NCI-H2107 treated with DMSO at 0.1 percent for 48 hours (cell line): ENCODE measurements at regions not wholly inside any gene's neighbourhood (a gene's known extent, or its start where the extent isn't known, plus 50 kb on each side); places are given as distances from the start of the nearest gene placed in this dataset.

Source experiments
- DNase-seq: peaks from one replicate; lab custom pipeline; 2025; ENCODE audit not compliant: unreplicated experiment; lab: John Stamatoyannopoulos, UW

DNA sequence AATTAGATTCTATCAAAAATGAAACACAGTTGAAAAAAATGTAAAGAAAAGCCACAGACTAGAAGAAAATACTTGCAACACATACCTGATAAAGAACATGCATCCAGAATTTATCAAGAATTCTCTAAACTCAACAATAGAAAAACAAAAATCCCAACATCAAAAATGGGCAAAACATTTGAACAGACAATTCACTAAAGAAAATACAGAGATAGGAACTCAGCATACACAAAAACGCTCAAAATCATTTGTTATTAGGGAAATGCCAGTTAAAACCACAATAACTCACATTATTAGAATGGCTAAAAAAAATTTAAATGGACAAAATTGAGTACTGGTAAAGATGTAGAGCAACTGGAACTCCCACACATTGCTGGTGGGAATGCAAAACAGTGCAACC is 311.0 kb upstream of the PRDM1 start:
- DNase-seq: no peak

DNA sequence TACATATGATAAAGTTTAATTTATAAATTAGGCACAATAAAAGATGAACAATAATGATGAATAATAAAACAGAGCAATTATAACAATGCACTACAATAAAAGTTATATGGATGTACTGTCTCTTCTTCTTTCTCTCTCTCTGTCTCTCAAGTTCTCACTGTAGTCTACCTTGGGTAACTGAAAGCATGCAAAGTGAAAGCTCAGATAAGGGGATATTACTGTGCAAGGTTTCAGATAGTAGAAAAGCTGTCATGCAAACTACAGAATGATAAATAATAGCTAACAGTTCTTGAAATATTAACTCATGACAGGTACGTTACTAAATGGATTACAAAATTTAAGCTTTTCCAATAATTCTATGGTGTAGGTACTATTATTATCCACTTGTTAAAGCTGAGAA is 311.9 kb upstream of the PRDM1 start:
- no peak for DNase-seq

DNA sequence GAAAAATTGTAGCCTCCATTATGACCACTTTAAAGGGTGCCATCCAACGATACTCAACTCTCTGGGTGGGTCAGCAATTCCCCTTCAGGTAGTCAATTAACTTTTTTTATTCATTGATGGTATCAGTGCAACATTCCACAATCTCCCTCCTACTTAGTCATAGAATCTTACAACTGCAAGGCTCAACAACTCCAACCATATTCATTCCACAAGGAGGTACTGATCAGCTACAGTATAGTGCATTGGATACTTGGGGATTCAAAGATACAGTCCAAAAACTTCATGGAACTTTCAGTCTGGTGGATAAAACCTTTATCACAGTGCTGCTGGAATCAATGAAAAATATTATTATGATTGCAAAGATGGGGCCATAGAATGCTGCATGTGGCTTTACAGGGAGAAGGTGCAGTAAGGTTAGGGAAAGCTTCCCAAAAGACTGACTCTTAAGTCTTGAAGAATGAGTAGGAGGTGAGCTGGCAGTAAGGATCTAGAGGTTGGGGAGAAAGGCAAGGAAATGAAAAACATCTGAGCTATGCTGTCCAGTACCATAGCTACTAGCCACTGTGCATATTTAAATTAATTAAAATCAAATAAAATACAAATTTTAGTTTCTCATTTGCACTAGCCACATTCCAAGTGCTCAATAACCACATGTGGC is 314.7 kb upstream of the PRDM1 start:
- DNase-seq: no peak

DNA sequence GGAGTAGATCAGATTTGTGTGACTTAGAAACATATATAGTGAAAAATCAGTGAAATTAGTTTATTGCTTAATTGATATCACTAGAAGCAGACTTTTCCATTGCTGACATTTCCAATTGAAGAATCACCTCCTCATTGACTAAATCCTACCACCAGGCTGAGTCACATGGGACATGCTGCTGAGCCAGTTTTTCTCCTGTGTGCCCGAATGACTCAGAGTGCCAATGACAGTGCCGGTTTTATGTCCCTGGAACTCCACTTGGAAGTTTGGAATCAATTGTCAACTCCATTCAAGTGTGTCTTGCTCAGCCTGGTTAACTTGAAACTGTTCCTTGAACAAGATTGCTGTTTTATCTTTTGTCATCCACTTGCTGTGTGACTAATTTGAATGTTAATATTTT is 316.1 kb upstream of the PRDM1 start:
- no peak for DNase-seq

DNA sequence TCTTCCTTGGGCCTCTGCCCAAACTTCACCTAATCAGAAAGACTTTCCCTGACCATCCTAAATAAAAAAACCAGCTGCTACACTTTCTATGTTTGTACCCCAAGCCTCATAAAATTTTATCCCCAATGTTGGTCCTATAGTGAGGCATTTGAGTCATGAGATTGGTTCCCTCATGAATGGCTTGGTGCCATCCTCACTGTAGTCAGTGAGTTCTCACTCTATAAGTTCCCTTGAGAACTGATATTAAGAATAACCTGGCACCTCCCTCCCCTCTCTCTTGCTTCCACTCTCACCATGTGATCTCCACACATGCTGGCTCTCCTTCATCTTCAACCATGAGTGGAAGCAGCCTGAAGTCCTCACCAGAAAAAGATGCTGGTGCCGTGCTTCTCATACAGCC is 316.9 kb upstream of the PRDM1 start:
- no peak for DNase-seq

DNA sequence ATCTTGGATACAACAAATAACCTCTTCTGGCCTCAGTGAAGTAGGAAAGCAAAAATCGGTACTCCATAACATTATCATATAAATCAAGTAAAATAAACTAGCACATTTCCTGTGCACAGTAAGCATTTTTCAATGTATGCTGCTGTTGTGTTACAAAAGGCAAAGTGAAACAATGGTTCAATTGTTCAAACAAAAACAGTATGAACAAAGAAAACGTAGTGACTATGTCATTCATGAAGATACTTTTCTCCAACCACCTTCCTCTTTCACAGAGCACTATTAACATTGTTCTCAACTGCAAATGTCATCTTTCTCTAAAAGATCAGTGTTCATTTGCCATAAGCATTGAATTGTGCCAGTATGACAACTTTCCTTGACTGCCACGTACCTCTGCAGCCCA is 318.6 kb upstream of the PRDM1 start:
- no peak for DNase-seq

DNA sequence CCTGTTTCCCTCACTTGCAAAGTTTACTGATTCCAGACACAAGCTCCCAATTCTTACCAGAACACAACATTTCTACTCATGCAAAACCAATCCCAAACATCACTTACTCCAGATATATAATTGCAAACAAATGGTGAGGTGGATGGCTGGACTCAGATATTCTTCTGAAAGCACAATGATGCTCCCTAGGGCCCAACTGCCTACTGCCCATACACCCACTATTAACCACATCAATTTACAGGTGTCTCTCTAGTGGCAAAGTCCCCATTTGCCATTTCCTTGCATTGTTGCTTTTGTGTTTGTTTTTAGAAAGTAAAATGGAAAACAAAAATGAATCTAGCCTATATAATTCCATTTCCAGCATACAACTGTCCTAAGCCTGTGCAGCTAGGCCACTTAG is 320.9 kb upstream of the PRDM1 start:
- DNase-seq: no peak

DNA sequence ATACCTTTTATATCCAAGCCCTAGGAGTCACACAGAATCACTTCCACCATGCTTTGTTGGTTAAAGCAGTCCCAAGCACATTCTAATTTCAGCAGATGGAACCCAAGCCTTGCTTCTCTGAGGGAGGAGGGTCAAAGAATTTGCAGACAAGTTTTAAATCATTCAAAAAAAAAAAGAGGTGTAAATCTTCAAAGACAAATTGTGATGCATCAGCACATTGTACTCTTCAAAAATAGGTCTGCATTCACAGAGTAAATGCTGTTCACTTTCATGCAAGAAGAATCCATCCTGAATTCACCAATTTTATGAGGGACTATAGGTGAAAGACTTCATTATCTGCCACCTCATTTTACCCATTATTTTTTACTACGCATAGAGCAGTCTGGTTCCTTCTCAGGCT is 321.8 kb upstream of the PRDM1 start:
- no peak for DNase-seq

DNA sequence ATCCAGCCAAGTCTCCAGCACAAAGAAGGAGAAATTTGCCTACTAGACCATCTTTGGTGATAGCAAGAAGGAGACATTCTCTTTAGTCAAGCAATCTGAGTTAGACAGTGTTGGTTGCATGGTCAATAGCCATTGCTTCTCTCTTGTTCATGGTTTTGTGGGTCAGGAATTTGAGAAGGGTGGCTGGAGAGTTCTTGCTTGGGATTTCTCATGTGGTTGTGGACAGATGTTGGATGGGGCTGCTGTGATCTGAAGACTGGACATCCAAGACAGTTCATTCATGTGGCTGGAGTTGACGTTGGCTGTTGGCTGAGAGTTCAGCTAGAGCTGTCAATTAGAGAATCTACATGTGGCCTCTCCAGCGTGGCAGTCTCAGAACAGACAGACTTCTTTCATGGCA is 322.3 kb upstream of the PRDM1 start:
- no peak for DNase-seq

DNA sequence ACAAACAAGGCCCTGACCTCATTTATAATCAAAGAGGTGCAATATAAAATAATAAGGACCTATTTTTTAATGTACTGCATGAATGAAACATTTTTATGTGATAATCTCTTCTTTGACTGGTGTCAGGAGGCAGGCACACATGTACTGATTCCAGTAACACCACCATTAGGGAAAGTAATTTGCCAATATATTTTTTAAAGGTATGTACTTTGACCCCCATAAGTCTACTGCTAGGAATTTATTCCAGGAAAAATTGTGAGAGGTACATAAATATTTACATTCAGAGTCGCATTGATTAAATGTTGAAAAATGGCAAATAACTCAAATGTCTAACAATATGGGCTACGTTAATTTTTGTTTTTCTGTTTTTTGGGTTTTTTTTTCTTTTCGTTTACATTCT is 325.4 kb upstream of the PRDM1 start:
- DNase-seq: no peak

DNA sequence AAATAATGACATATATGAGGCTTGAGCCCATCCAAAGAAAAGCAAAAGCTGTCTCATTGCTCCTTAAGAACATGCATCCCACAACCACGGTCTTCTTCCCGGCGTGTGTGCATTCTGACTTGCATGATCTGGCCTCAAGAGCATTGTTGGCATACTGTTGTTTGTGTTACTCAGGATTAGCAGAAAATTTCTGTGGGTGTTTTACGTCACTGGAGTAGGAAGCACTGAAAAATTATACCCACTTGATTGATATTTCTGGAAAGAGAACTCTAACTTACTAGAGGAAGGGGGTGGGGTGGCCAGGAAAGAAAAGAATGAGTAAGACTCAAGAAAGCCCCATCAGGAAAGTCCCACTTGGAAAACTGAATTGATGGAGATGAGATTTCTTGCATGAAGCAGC is 326.2 kb upstream of the PRDM1 start:
- DNase-seq: no peak

DNA sequence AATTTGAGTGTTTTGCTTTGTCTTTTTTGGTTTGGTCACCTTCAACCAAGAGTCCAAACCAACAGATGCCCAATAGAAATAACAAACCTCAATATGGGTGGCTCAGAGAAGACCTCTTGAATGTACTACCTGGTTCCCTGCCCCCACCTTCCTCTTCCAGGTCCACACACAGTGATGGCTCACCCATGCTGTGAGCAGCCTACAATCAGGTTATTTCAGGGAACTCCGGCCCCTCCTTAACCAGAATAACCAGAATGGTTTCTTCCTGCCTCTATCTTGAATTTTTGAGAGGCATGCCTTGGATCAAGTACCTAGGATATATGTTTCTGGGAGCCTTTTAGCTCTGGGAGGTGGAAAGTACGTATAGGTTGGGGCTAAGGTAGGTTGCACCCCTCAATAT is 327.1 kb upstream of the PRDM1 start:
- no peak for DNase-seq

DNA sequence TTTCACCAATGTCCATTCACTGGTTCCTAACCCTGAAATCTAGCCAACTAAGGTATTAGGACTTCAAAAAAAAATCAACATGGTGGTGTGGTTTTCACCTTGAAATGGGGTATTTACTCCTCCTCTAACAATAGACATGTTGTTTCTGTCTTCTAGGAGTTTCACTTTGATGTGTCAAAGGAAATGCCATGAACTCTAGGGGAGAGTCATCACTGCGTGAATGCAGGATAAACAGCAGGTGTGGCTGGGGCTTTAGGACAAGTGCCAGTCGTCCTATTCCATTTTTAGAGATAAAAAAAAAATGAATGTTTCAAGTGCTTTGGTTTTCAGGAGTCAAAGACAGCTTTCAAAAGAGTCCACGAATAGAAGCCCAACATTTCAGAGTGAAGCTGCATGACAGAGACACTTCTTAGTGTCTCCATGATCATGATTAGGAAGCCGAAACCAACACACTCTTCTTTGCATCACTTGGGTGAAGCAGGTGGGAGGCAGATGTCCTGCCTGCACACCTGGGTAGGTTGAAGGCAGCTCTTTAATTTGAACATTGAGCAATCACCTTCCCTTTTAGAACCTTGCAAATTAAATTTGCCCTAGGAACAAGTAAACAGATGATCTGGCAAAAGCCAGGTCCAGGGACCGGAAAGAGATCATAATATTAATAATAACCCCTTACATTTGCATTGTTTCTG is 328.5 kb upstream of the PRDM1 start:
- DNase-seq: peak; percentile 69

DNA sequence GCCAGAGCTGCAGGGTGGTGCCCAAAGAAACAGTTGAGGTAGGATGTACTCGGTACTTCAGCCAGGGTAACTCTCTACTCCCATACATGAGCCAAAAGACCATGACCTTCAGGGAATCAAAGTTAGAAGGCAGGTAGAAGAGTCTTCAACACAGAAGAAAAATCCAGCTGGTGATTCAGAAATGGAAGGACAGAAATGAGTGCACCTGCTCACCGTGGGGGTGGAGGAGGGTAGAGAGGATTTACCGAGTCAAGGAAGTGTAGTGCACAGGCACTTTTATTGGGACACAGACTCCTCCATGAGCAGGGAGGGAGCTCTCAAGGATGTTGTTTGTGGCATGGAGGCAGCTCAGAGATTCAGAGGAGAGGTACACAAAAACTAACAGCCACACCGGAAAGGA is 330.3 kb upstream of the PRDM1 start:
- DNase-seq: no peak

DNA sequence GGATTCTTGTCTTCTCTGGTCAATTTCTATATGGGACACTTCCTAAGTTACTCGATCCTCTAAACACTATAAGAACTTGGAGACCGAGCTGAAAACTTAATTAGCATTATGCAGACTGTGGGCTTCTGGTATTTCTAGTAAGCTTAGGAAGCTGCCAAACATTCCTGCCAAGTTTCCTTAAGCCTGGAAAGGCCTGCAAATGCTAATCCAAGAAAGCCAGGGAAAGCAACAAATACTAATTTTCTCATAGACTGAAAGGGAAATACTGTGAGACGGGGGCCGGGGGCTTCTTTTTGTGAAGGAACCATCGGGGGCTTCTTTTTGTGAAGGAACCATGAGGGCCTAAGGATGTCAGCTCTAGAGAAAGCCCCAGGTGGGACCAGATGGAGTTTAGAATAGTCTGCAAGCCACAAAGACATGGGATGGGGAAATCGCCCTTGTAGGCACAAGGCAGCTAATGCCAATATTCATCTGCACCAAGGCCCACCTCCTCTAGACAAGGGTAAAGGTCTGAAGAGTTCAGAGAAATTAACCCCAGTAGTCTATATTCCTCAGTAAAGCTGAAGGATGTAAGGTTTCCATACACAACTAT is 332.4 kb upstream of the PRDM1 start:
- no peak for DNase-seq

DNA sequence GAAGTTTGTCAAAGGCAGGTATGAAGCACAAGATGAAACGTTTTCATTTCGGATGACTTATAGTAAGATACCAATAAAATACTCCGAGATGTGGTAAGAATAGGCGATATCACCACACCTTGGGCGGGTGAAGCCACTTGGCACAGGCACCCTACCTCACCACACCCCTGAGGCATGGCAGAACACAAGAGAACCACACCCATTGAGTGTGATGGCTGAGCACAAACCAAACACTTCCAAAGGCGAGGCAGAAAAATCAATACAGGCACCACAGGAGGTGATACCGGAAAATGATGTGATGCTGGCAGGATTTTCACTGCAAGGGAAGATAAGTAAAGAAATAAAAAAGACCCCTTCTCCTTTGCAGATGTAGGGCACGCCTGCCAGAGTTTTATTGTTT is 332.9 kb upstream of the PRDM1 start:
- DNase-seq: peak; percentile 83

DNA sequence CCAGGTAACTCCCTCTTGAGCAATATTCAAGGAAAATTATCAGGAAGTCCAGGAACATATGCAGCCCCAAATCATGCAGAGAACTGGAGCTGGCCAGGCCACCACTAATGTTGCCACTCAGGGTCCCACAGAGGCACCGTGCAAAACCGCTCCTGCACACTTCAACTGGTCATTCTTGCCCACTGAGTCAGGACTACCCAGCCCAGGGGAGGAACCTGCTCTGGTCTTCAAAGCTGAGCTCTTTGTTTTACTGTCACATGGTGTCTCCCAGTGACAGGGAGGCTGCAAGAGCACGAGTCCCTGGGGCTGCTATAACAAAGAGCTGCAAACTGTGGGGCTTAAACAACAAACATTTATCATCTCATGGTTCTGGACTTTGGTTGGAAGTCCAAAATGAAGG is 336.0 kb upstream of the PRDM1 start:
- no peak for DNase-seq

DNA sequence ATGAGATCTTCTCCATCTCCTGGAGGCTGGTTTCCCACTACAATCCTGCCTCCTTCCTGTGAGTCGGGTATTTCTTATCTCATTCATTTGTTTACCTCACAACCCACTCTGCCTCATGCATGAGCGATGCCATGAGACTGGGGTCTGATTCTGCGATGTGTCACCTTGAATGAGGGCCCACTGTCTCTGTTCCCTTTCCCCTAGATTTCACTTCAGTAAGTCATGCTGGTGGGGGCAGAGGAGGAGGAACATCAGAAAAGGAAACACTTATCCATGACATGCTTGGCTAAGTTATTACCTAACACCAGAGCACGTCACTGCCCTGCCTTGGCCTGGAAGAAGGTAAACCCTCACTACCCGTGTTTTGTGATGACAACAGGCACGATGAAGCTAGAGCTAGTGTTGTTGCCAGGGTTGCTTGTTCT is 337.4 kb upstream of the PRDM1 start:
- DNase-seq: no peak

DNA sequence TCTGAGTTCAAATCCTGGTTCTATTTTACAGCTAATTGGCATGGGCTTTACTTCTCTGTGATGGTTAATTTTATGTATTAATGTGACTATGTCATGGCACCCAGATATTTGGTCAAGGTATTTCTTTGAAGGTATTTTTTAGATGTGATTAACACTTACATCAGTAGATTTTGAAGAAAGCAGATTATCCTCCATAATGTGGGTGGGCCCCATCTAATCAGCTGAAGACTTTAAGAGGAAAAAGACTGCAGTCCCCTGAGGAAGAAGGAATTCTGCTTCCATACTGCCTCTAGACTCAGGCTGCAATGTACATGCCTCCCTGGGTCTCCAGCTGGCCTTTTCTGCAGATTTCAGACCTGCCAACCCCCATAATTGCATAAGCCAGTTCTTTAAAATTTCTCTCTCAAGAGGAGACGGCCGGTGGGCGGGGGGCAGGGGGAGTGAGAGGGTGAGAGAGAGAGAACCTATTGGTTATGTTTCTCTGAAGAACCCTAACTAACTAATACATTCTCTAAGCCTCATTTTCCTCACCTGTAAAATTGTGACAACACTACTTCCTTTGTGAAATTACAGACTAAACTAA is 338.2 kb upstream of the PRDM1 start:
- DNase-seq: no peak

DNA sequence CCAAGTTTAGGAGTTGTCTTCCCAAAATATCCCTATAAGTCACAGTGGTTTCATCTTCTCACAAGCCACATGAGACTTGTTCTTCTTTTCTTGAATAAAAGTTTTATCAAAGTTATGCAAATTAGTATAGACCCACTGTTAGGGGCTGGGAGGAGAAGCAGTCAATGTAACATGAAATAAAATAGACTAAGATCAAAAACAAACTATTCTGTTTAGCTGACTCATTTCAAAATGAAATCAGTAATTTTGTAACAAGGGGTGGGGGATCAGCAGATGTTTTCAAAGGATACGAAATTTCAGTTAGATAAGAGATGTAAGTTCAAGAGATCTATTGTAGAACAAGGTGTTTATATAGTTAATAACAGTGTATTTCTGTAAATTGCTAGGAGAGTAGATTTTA is 339.6 kb upstream of the PRDM1 start:
- DNase-seq: no peak

DNA sequence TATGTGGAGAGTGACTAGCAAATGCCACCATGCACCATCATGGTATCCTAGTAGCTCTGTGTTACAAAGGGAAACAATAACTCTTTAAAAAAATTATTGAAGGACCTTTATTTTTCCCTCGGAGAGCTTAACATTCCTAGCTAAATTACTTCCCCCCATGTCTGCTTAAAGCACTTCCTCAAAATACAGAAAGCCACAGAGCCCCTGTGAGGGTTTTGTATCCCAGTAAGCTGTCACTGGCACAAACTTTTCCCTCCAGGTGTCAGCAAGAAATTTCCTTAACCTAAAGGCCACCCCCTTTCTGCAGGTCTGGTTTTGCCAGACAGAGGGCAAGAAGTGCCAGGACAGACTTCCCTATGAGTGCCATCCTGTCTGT is 340.0 kb upstream of the PRDM1 start:
- DNase-seq: no peak

DNA sequence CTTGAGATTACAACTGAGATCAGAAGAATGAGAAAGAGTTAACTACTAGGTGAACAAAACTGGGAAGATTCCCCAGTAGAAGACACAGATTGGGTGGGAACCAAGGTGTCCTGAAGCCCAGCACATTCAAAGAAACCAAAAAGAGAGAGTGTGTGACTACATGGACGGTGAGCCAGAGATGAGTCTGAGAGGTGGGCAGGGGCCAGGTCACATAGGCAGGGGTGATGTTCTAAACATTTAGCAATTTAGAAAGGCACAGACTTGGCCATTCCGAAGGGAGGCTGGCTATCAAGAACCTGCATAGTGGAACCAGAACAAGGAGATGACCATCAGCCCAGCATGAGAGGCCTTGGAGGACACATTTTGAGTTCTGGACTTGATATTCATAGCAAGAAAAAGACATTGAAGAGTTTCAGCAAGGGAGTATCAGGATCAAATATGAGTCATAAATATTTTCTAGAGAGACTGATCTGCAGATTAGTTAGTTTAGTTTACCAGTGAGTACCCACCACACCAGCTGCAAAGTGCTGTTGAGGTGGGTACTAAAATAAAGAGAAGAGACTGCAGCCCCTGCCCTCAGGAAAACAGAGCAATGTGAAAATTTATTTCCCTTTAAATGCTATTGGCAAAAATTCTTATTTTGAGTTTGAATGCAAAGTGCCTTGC is 340.5 kb upstream of the PRDM1 start:
- no peak for DNase-seq
